ENCODE measurements at regions not wholly inside any gene's neighbourhood (a gene's known extent, or its start where the extent isn't known, plus 50 kb on each side); places are given as distances from the start of the nearest gene placed in this dataset.

- Histone ChIP-seq H3K56ac (ENCODE audit: insufficient read length, low read depth, low read length) (no peak overlapping the region), H3K79me1 (ENCODE audit: insufficient read depth, low read depth, low read length, poor library complexity, severe bottlenecking) (no peaks in the 10 kb centered on the region), H3K14ac (ENCODE audit: insufficient read depth, low read length) (no peak overlapping the region), H3K9me3 (ENCODE audit: control insufficient read depth, low read depth, low read length) (peaks cover 49% of the 10 kb centered on the region), H3K4me1 (ENCODE audit: insufficient read depth, low read length) (no peaks in the 10 kb centered on the region), H3K79me2 (ENCODE audit: insufficient read depth, low read length) (no peaks in the 10 kb centered on the region), H3K27ac (ENCODE audit: insufficient read length, low read depth, low read length) (no peak overlapping the region), H3K27me3 (ENCODE audit: insufficient read depth, low read length) (peaks cover 8% of the 10 kb centered on the region; the same call in 1 of the 2 replicates), H3K9ac (ENCODE audit: extremely low read depth, insufficient read length, low read length) (no peak overlapping the region), H3K23me2 (ENCODE audit: insufficient read length, low read depth, low read length, poor library complexity, severe bottlenecking) (no peaks in the 10 kb centered on the region), H2BK15ac (ENCODE audit: low read depth, low read length) (no peak overlapping the region), H3K18ac (ENCODE audit: insufficient read length, low read depth, low read length) (no peak overlapping the region), H2AK5ac (ENCODE audit: insufficient read length, low read length) (no peak overlapping the region), H3K4ac (ENCODE audit: low read depth, low read length) (no peak overlapping the region), H2AFZ (ENCODE audit: low read length) (no peak overlapping the region), H2BK20ac (ENCODE audit: low read depth, low read length, poor library complexity, severe bottlenecking) (no peak overlapping the region), H4K5ac (ENCODE audit: insufficient read length, low read depth, low read length) (no peak overlapping the region), H3T11ph (ENCODE audit: low read length) (no peak overlapping the region), H4K20me1 (ENCODE audit: control insufficient read depth, insufficient read depth, insufficient read length) (no peaks in the 10 kb centered on the region), H4K8ac (replicated peaks; ENCODE audit: insufficient read length, low read depth, low read length) (no peak overlapping the region), H2BK12ac (ENCODE audit: insufficient read length, low read depth, low read length) (no peak overlapping the region), H2BK5ac (ENCODE audit: insufficient read length, low read length) (no peak overlapping the region), H4K91ac (ENCODE audit: insufficient read length, low read depth, low read length) (no peak overlapping the region), H3K23ac (ENCODE audit: insufficient read length, low read depth, low read length) (no peak overlapping the region), H3K4me2 (ENCODE audit: insufficient read depth, insufficient read length, low read length) (no peak overlapping the region), H2BK120ac (ENCODE audit: low read depth, low read length, poor library complexity, severe bottlenecking) (no peak overlapping the region)
- TF ChIP-seq, protein P1, sequence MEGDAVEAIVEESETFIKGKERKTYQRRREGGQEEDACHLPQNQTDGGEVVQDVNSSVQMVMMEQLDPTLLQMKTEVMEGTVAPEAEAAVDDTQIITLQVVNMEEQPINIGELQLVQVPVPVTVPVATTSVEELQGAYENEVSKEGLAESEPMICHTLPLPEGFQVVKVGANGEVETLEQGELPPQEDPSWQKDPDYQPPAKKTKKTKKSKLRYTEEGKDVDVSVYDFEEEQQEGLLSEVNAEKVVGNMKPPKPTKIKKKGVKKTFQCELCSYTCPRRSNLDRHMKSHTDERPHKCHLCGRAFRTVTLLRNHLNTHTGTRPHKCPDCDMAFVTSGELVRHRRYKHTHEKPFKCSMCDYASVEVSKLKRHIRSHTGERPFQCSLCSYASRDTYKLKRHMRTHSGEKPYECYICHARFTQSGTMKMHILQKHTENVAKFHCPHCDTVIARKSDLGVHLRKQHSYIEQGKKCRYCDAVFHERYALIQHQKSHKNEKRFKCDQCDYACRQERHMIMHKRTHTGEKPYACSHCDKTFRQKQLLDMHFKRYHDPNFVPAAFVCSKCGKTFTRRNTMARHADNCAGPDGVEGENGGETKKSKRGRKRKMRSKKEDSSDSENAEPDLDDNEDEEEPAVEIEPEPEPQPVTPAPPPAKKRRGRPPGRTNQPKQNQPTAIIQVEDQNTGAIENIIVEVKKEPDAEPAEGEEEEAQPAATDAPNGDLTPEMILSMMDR (conservative IDR thresholded peaks at IDR 0.05): no peak
- Mint-ChIP-seq H3K4me1 (peaks cover 0 to 2% of the 10 kb centered on the region in 2 experiments; a peak in 1 of 4 replicates), H3K9me3 (peaks cover 46 to 68% of the 10 kb centered on the region in 2 experiments), H3K4me3 (no peak overlapping the region), H3K27ac (no peak overlapping the region), H3K27me3 (ENCODE audit: low read depth) (peaks cover 90% of the 10 kb centered on the region), H3K36me3 (ENCODE audit: insufficient read depth in 1 of 3, low read depth in 3 of 3) (peaks cover 0 to 3% (median 0%) of the 10 kb centered on the region in 3 experiments; a peak in 1 of 7 replicates)
- DNase-seq: no peak
- WGBS (ENCODE audit: extremely low coverage, insufficient read length, low lambda C conversion rate): no CpG with 5 or more reads among the region's 2 CpGs
Observed at GRCh38 chrX:120795301-120795700, 80.4 kb downstream of the CT47B1 start.
